NCI-H345 treated with DMSO at 0.1 percent for 48 hours (cell line): ENCODE measurements at regions not wholly inside any gene's neighbourhood (a gene's known extent, or its start where the extent isn't known, plus 50 kb on each side); places are given as distances from the start of the nearest gene placed in this dataset.

Experiments used
- DNase-seq: peaks from one replicate; lab custom pipeline; 2025; ENCODE audit not compliant: unreplicated experiment; lab: John Stamatoyannopoulos, UW

GRCh38 chr4:156191044-156191781, 237.5 kb upstream of the CTSO start:
- DNase-seq = no peak

- no peak for DNase-seq
These were observed 236.9 kb upstream of the CTSO start for GRCh38 chr4:156190615-156191014.

- no peak for DNase-seq
These were observed 234.9 kb upstream of the CTSO start for GRCh38 chr4:156188596-156188995.

DNA sequence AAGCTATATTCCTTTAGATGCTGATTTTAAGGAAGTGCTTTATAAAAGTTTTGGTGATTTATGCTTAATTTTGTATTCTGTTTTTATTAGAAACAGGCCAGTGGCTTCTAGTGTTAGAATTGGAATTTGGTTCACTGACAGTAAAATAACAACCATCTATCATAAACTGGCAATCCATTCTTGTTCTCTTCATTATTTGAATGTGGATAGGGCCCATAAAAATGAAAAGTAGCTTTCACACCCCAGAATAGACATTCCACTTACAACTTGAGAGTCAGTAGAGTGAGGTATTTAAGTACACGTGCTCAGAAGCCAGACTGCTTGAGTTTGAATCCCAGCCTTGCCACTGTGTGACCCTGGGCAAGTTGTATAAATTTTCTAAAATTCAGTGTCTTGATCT, 232.4 kb upstream of the CTSO start:
- DNase-seq = no peak

GRCh38 chr4:156185514-156186055, 231.9 kb upstream of the CTSO start:
- no peak for DNase-seq

DNA sequence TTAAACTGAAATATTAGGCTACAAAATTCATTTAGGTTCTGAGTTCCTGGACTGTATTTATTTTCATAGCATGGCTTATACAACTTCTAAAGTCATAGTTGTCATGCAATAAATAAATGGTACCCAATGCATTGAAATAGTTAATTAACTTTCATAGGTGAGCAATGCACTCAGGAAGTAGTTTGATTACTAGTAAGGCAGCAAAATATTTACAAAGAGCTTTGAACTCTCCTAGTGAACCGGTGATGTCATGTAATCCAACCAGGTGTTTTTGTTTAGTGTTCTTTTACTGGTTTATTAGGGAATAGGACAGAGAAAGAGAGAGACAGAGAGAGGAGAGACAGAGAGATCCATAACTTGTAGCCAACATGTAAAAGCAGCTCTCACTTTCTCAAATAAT, 228.6 kb upstream of the CTSO start:
- DNase-seq = no peak

DNA sequence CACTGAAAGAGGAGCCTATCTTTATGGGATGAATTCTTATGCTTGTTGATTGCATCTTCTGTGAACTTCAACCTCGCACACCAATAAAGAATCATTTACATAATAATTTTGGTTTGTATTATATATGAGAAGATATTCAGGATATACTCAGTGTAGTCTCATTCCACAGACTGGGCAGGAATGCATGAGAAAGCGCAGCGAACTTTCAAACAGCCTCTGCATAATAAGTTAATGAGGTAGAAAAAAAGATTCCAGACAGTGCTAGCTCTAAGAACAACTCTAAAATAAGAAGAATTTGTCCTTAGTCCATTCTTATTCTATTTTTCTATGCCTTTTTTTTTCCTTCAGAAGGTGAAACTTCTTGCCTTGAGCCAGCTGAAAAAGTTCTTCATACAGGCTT, 224.3 kb upstream of the CTSO start:
- DNase-seq = no peak

- DNase-seq = no peak
These were observed 223.2 kb upstream of the CTSO start for GRCh38 chr4:156176896-156177295.

- DNase-seq = no peak
These were observed 220.3 kb upstream of the CTSO start for GRCh38 chr4:156173937-156174336.

DNA sequence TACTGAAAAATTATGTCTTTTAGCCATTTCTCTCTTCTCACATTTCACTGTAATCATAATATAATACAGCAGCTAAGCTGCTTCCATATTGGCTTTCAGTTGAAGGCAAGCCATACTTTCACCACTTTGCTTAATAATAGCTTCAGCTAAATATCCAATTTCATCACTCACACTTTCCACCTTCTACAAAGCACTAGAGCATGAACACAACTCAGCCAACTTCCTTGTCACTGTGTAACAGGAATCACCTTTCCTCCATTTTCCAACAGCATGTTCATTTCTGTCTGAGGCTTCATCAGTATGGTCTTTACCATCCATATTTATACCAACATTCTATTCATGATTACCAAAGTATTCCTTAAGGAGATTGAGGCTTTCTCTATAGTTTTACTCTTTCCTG, 219.8 kb upstream of the CTSO start:
- DNase-seq = no peak

GRCh38 chr4:156169861-156170260, 216.2 kb upstream of the CTSO start:
- no peak for DNase-seq

GRCh38 chr4:156169011-156169410, 215.3 kb upstream of the CTSO start:
- peak; percentile 2 for DNase-seq

DNA sequence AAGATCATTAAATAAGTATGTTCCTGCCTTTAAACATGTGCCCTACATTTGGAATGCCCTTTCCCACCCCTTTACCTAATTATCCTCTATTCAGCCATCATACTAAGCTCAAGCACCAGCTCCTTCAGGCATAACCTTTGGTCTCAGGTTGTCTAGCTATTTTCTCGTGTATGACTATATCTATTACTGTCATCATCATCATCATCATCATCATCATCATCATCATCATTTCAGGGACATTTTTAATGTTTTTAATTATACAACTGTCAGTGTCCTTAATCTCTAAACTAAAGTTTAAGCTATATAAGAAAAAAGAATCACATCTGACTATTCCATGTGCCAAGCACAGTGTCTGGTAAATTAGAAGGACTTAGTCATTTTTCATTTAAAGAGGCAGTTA, 214.6 kb upstream of the CTSO start:
- no peak for DNase-seq

DNA sequence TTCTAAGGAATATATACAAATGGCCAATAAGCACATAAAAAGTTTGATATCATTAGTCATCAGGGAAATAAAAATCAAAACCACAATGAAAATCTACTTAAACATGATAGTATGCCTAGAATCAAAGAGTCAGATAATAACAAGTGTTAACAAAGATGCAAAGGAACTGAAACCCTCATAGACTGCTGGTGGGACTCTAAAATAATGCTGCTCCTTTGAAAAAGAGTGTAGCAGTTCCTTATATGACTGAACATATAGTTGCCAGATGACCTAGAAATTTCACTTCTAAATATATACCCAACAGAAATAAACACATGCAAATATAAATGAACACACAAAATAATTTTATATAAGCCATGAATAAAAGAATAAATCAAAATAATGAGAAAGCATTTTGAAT, 205.1 kb upstream of the CTSO start:
- DNase-seq = no peak

DNA sequence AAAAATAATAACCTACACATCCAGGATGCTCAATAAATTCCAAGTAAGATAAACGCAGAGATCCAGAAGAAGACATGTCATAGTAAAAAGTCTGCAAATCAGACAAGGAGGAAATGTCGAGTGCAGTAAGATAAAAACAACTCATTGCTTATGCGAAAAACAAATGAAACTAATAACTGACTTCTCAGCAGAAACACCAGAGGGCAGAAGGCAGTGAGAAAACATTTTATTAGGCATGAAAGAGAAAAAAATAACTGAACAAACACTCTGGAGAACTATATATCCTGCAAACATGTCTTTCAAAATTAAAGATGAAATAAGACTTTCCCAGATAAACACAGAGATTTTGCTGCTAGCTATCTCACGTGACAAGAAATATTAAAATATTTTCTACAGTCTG, 201.3 kb upstream of the CTSO start:
- no peak for DNase-seq

DNA sequence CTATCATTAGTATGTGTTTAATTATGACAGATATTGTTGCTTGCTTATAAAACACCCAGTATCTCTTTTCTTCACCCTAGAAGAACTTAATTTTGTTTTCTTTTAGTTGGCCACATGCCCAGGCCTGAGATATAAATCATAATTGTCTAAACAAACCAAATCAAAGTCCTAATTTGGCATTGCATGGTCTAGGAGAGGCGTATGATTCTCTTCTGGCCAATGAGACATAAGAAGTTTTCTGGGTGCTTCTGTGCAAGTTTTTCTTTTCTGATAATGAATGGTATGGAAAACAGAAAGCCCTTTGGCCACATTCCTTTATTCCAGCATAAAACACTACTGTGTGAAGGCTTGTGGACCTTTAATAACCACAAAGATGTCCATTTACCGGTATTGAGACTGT, 192.9 kb upstream of the CTSO start:
- no peak for DNase-seq

- no peak for DNase-seq
These were observed 191.3 kb upstream of the CTSO start for GRCh38 chr4:156144961-156145360.

DNA sequence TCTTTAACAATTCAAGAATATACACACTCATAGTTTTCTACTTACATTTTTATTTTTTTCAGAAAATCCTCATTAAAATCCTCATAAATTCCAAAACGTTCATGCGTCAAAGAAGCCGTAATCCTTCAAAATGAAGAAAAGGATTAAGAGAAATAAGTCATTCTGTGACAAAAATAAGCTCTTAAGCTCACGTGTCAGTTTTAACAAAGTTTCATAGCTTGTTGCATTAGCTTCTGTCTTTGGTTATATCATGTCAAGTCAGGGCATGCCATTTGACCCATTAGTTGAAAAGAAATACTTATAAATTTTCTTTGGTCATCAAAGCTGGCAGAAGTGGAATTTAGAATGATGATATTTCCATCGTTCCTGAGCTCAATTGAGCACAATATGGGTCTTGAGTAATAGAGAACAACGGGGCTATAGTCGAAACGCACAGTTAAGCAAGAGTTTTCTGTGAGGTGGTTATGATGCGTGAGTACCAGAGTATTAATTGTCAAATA, 185.2 kb upstream of the CTSO start:
- no peak for DNase-seq

GRCh38 chr4:156137679-156138473, 184.2 kb upstream of the CTSO start:
- DNase-seq = peak; percentile 74

DNA sequence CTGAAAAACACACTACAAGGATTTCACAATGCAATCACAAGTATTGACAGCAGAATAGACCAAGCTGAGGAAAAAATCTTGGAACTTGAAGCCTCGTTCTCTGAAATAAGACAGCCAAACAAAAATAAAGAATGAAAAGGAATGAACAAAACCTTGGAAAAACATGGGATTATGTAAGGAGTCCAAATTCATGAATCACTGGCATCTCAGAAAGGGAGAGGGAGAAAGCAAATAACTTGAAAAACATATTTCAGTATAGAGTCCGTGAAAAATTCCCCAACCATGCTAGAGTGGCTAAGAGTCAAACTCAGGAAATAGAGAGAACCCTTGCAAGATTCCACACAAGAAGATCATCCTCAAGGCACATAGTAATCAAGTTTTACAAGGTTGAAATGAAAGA, 178.5 kb upstream of the CTSO start:
- DNase-seq = no peak

DNA sequence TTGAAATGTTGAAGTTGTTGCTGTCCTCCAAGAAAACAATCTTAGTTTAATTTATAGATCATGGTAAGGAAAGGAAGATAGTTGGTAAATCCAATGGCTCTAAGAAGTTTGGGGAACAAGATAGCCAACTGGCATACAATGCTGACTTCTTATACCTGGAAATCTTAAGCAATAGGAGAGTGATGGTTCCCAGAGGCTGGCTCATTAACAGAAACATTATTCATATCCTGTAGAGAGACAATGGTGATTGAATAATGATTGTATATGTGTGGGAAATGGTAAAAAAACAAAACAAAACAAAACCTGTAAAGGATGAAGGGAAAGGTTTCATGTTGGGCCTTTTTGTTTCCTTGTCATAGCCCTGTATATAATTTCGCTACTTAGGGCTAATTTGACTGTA, 174.9 kb upstream of the CTSO start:
- DNase-seq = no peak
